Thyroid gland (tissue), 4 donors: ENCODE measurements at regions not wholly inside any gene's neighbourhood (a gene's known extent, or its start where the extent isn't known, plus 50 kb on each side); places are given as distances from the start of the nearest gene placed in this dataset.

ENCODE experiments used
- DNase-seq, 2 donors: peaks; one replicate each; pipeline ENCODE4 v3.0.0-alpha.2; 2019
- H3K27ac ChIP-seq, 3 donors: fragments of 200-600 bp; sonication (generic); 1 replicate in 2 of 3; 2 replicates in 1 of 3; pipeline ENCODE4 v1.5.1; 2016 to 2019; ENCODE audit warnings: mild to moderate bottlenecking in 1 of 3, moderate library complexity in 1 of 3
- H3K27me3 ChIP-seq: fragments of 200-600 bp; sonication (generic); one replicate; pipeline ENCODE4 v1.5.1; 2019
- H3K36me3 ChIP-seq, 2 donors: fragments of 200-600 bp; sonication (generic); one replicate each; pipeline ENCODE4 v1.5.1; 2016 to 2019
- H3K4me1 ChIP-seq, 2 donors: fragments of 200-600 bp; sonication (generic); one replicate each; pipeline ENCODE4 v1.5.1; 2017 to 2019
- H3K4me3 ChIP-seq, 3 donors: fragments of 200-600 bp; sonication (generic); replicated peaks in 1 of 3; 1 replicate in 2 of 3; 2 replicates in 1 of 3; pipeline ENCODE4 v1.5.1; 2016; ENCODE audit warnings: mild to moderate bottlenecking in 1 of 3
- H3K9me3 ChIP-seq: fragments of 200-600 bp; sonication (generic); one replicate; pipeline ENCODE4 v1.5.1; 2017
- CTCF ChIP-seq, 6 experiments: fragments of 200-600 bp in 3 of 6; fragments of 450-650 bp in 3 of 6; sonication (generic) in 3 of 6; IDR thresholded peaks; one replicate each; pipeline ENCODE4 v1.5.1; 2016 to 2019; ENCODE audit warnings: antibody characterized with exemption in 6 of 6, mild to moderate bottlenecking in 2 of 6, inconsistent platforms in 1 of 6, moderate library complexity in 1 of 6
- POLR2A ChIP-seq, 2 donors: fragments of 450-650 bp; IDR thresholded peaks; one replicate each; pipeline ENCODE4 v1.6.1; 2017; ENCODE audit warnings: antibody characterized with exemption in 2 of 2, mild to moderate bottlenecking in 2 of 2, moderate library complexity in 1 of 2
- WGBS, 2 donors: methylation state at CpG; one replicate each; pipeline ENCODE4 v1.1.5; 2017; 5-methylcytosine and 5-hydroxymethylcytosine counted together
- intact Hi-C: fragments of 100-400 bp; cut with DNase I; formaldehyde crosslinking; loops from one replicate; pipeline ENCODE4 v1.15.1; 2023

- no peaks in the 10 kb centered on the region for H3K4me1 ChIP-seq
- WGBS, 2 donors = 90 to 91% methylated on average over 3 of the region's 3 CpGs
- H3K27me3 ChIP-seq = no peaks in the 10 kb centered on the region
- no peak overlapping the region for H3K27ac ChIP-seq
- H3K36me3 ChIP-seq = no peaks in the 10 kb centered on the region
- no peaks in the 10 kb centered on the region for H3K9me3 ChIP-seq
- DNase-seq = no peak
- intact Hi-C loops = no loop called here
- TF ChIP-seq CTCF (IDR thresholded peaks at IDR 0.05) = no peak
- H3K4me3 ChIP-seq = no peak overlapping the region
These were observed 147.6 kb downstream of the KCTD12 start for GRCh38 chr13:76738616-76739015.

GRCh38 chr13:76737526-76737925, 148.7 kb downstream of the KCTD12 start:
- TF ChIP-seq POLR2A (IDR thresholded peaks at IDR 0.05) (no peak), CTCF (IDR thresholded peaks at IDR 0.05) (no peak)
- Histone ChIP-seq H3K4me1 (no peaks in the 10 kb centered on the region), H3K36me3 (no peaks in the 10 kb centered on the region), H3K27me3 (no peaks in the 10 kb centered on the region), H3K9me3 (no peaks in the 10 kb centered on the region), H3K4me3 (no peak overlapping the region), H3K27ac (no peak overlapping the region)
- DNase-seq = no peak
- intact Hi-C loops = no loop called here
- WGBS, 2 donors = 92 to 97% methylated on average over 3 of the region's 3 CpGs

GRCh38 chr13:76735641-76736040, 150.6 kb downstream of the KCTD12 start:
- no peak for DNase-seq
- no peaks in the 10 kb centered on the region for H3K27me3 ChIP-seq
- no peaks in the 10 kb centered on the region for H3K36me3 ChIP-seq
- TF ChIP-seq CTCF (IDR thresholded peaks at IDR 0.05) = no peak
- TF ChIP-seq POLR2A (IDR thresholded peaks at IDR 0.05) = no peak
- intact Hi-C loops = no loop called here
- no peak overlapping the region for H3K27ac ChIP-seq
- H3K4me1 ChIP-seq = no peaks in the 10 kb centered on the region
- 86% methylated on average over 3 of the region's 3 CpGs for WGBS, 2 donors
- H3K9me3 ChIP-seq = no peaks in the 10 kb centered on the region
- H3K4me3 ChIP-seq = no peak overlapping the region

- Histone ChIP-seq H3K27me3 (no peaks in the 10 kb centered on the region), H3K36me3 (no peaks in the 10 kb centered on the region), H3K4me1 (no peaks in the 10 kb centered on the region), H3K9me3 (no peaks in the 10 kb centered on the region), H3K27ac (no peak overlapping the region), H3K4me3 (no peak overlapping the region)
- intact Hi-C loops = no loop called here
- DNase-seq = no peak
- WGBS, 2 donors = 92 to 93% methylated on average over 3 of the region's 3 CpGs
- TF ChIP-seq CTCF (IDR thresholded peaks at IDR 0.05) (no peak), POLR2A (IDR thresholded peaks at IDR 0.05) (no peak)
These were observed 152.5 kb downstream of the KCTD12 start for GRCh38 chr13:76733671-76734070.

- intact Hi-C loops = no loop called here
- Histone ChIP-seq H3K4me1 (no peaks in the 10 kb centered on the region), H3K27me3 (no peaks in the 10 kb centered on the region), H3K36me3 (no peaks in the 10 kb centered on the region), H3K4me3 (no peak overlapping the region), H3K27ac (no peak overlapping the region), H3K9me3 (no peaks in the 10 kb centered on the region)
- no peak for DNase-seq
- TF ChIP-seq CTCF (IDR thresholded peaks at IDR 0.05) = no peak
- no peak for TF ChIP-seq POLR2A (IDR thresholded peaks at IDR 0.05)
- 72 to 93% methylated on average over 2 of the region's 2 CpGs for WGBS, 2 donors
These were observed 153.8 kb downstream of the KCTD12 start for GRCh38 chr13:76732367-76732766.
